GM23338 (cell line): ENCODE measurements at regions not wholly inside any gene's neighbourhood (a gene's known extent, or its start where the extent isn't known, plus 50 kb on each side); places are given as distances from the start of the nearest gene placed in this dataset.

Experiments used
- ATAC-seq: fragments of 200-7000 bp; cut with Tn5 transposase; 3 replicates; pipeline ENCODE4 v1.9.1; 2020
- DNase-seq: peaks from one replicate; pipeline ENCODE4 v3.0.0-alpha.2; 2015; ENCODE audit warnings: low spot score
- H2AFZ ChIP-seq: fragments of 200-600 bp; sonication (generic); 2 replicates; pipeline ENCODE4 v1.8.0; 2016; ENCODE audit warnings: antibody characterized with exemption, mild to moderate bottlenecking, moderate library complexity
- H3F3A ChIP-seq: fragments of 200-600 bp; sonication (generic); replicated peaks from 2 replicates; pipeline ENCODE4 v1.8.0; 2017; ENCODE audit warnings: antibody characterized with exemption, mixed run types, low read depth
- H3K27ac ChIP-seq: fragments of 200-600 bp; sonication (generic); 2 replicates; pipeline ENCODE4 v1.6.1; 2016; ENCODE audit warnings: low read depth
- H3K27me3 ChIP-seq: fragments of 200-600 bp; sonication (generic); 2 replicates; pipeline ENCODE4 v1.8.0; 2016; ENCODE audit warnings: mild to moderate bottlenecking, mixed run types, moderate library complexity; ENCODE audit not compliant: insufficient read depth
- H3K36me3 ChIP-seq: fragments of 200-600 bp; sonication (generic); 2 replicates; pipeline ENCODE4 v1.8.0; 2016; ENCODE audit warnings: mild to moderate bottlenecking; ENCODE audit not compliant: insufficient read depth
- H3K4me1 ChIP-seq: fragments of 200-600 bp; sonication (generic); 2 replicates; pipeline ENCODE4 v1.8.0; 2016; ENCODE audit warnings: mild to moderate bottlenecking, moderate library complexity; ENCODE audit not compliant: insufficient read depth
- H3K4me2 ChIP-seq: fragments of 200-600 bp; sonication (generic); 2 replicates; pipeline ENCODE4 v1.7.1; 2017; ENCODE audit warnings: mixed run types
- H3K4me3 ChIP-seq: fragments of 200-600 bp; sonication (generic); 2 replicates; pipeline ENCODE4 v1.6.1; 2016; ENCODE audit warnings: mixed run types
- H3K79me2 ChIP-seq: fragments of 200-600 bp; sonication (generic); replicated peaks from 2 replicates; pipeline ENCODE4 v1.8.0; 2017; ENCODE audit warnings: mild to moderate bottlenecking; ENCODE audit not compliant: insufficient read depth
- H3K9me2 ChIP-seq: fragments of 200-600 bp; sonication (generic); 2 replicates; pipeline ENCODE4 v1.8.0; 2017; ENCODE audit not compliant: insufficient read depth
- H4K20me1 ChIP-seq: fragments of 200-600 bp; sonication (generic); replicated peaks from 2 replicates; pipeline ENCODE4 v1.8.0; 2017; ENCODE audit warnings: mild to moderate bottlenecking; ENCODE audit not compliant: insufficient read depth
- H3K27ac Mint-ChIP-seq: 2 replicates; pipeline ENCODE4 v1.8.0; 2020; ENCODE audit warnings: inconsistent platforms, mild to moderate bottlenecking, moderate library complexity, mixed read lengths
- H3K27me3 Mint-ChIP-seq: 3 replicates; pipeline ENCODE4 v1.8.0; 2022; ENCODE audit warnings: low read depth, mild to moderate bottlenecking, moderate library complexity, mixed read lengths, inconsistent platforms; ENCODE audit not compliant: insufficient read depth, poor library complexity
- H3K36me3 Mint-ChIP-seq: 3 replicates; pipeline ENCODE4 v1.8.0; 2021; ENCODE audit warnings: low read depth, mild to moderate bottlenecking, inconsistent platforms, moderate library complexity, mixed read lengths
- H3K4me1 Mint-ChIP-seq: 3 replicates; pipeline ENCODE4 v1.8.0; 2020; ENCODE audit warnings: mild to moderate bottlenecking, inconsistent platforms, mixed read lengths
- H3K4me3 Mint-ChIP-seq: 3 replicates; pipeline ENCODE4 v1.8.0; 2021; ENCODE audit warnings: moderate library complexity, mild to moderate bottlenecking, inconsistent platforms, mixed read lengths
- H3K9me3 Mint-ChIP-seq: 3 replicates; pipeline ENCODE4 v1.8.0; 2020; ENCODE audit warnings: moderate library complexity, mild to moderate bottlenecking, inconsistent platforms, mixed read lengths
- CREB1 ChIP-seq: fragments of 250-450 bp; sonication (Bioruptor Pico); IDR thresholded peaks from 2 replicates; pipeline ENCODE4 v1.5.0; 2020; ENCODE audit warnings: low read depth, mild to moderate bottlenecking, moderate library complexity
- EZH2 ChIP-seq: fragments of 200-600 bp; sonication (generic); IDR thresholded peaks from one replicate; pipeline ENCODE4 v1.8.0; 2017; ENCODE audit warnings: antibody characterized with exemption, mild to moderate bottlenecking, low read depth; ENCODE audit not compliant: unreplicated experiment
- EZH2phosphoT487 ChIP-seq: fragments of 200-600 bp; sonication (generic); IDR thresholded peaks from one replicate; pipeline ENCODE4 v1.8.1; 2018; ENCODE audit warnings: antibody characterized with exemption; ENCODE audit not compliant: unreplicated experiment
- NANOG ChIP-seq: IDR thresholded peaks from 2 replicates; pipeline ENCODE4 v1.6.1; 2016; ENCODE audit warnings: antibody characterized with exemption, borderline replicate concordance
- POLR2AphosphoS5 ChIP-seq: IDR thresholded peaks from 2 replicates; pipeline ENCODE4 v1.6.1; 2016; ENCODE audit warnings: antibody characterized with exemption, low read depth
- STAT1 ChIP-seq: IDR thresholded peaks from one replicate; pipeline ENCODE4 v1.6.1; 2016; ENCODE audit warnings: antibody characterized with exemption; ENCODE audit not compliant: unreplicated experiment
- ZNF114 ChIP-seq: fragments of 250-450 bp; sonication (Bioruptor Pico); IDR thresholded peaks from 2 replicates; pipeline ENCODE4 v1.5.0; 2020; ENCODE audit warnings: mild to moderate bottlenecking, moderate library complexity
- ZNF331 ChIP-seq: fragments of 250-450 bp; sonication (Bioruptor Pico); IDR thresholded peaks from 2 replicates; pipeline ENCODE4 v1.5.0; 2020; ENCODE audit warnings: low read depth, mild to moderate bottlenecking, moderate library complexity
- TF ChIP-seq, protein P1 (sequence below): IDR thresholded peaks from 2 replicates; pipeline ENCODE4 v1.6.1; 2016; ENCODE audit warnings: antibody characterized with exemption
- TF ChIP-seq, protein P2 (sequence below), 2 experiments: fragments of 200-600 bp in 1 of 2; sonication (generic) in 1 of 2; conservative IDR thresholded peaks; 2 replicates each; pipeline versions ENCODE4 v1.5.1 to v1.6.1; 2016 to 2017; ENCODE audit warnings: antibody characterized with exemption in 2 of 2, low read depth in 2 of 2, mild to moderate bottlenecking in 2 of 2, moderate library complexity in 1 of 2
- TF ChIP-seq, protein P3 (sequence below): IDR thresholded peaks from one replicate; pipeline ENCODE4 v1.6.1; 2018; ENCODE audit warnings: antibody characterized with exemption; ENCODE audit not compliant: unreplicated experiment
- TF ChIP-seq, protein P4 (sequence below): fragments of 250-450 bp; sonication (Bioruptor Pico); IDR thresholded peaks from 2 replicates; pipeline ENCODE4 v1.5.0; 2020; ENCODE audit warnings: mild to moderate bottlenecking, moderate library complexity

DNA sequence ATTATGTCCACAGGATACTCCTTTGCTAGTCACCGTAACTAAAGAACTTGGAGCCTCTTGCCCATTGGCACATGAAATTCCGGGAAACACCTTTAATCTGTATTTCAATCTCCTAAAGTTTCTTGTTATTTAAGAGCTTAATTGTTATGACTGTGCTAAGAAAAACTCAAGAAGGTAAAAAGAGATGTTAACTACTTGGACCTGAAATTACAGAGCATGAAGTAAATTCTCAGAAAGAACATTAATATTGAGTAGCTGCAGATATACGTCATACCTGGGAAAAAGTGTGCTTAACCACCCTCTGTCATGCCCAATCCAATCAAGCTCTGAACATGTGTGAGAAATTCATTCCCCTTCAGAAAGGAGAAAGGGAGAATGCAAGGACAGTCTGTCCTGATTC, 394.9 kb upstream of the PTGER4 start (continued):
- TF ChIP-seq, protein P1, sequence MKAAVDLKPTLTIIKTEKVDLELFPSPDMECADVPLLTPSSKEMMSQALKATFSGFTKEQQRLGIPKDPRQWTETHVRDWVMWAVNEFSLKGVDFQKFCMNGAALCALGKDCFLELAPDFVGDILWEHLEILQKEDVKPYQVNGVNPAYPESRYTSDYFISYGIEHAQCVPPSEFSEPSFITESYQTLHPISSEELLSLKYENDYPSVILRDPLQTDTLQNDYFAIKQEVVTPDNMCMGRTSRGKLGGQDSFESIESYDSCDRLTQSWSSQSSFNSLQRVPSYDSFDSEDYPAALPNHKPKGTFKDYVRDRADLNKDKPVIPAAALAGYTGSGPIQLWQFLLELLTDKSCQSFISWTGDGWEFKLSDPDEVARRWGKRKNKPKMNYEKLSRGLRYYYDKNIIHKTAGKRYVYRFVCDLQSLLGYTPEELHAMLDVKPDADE = no peak
- TF ChIP-seq EZH2phosphoT487 = no peak
- TF ChIP-seq, protein P2, sequence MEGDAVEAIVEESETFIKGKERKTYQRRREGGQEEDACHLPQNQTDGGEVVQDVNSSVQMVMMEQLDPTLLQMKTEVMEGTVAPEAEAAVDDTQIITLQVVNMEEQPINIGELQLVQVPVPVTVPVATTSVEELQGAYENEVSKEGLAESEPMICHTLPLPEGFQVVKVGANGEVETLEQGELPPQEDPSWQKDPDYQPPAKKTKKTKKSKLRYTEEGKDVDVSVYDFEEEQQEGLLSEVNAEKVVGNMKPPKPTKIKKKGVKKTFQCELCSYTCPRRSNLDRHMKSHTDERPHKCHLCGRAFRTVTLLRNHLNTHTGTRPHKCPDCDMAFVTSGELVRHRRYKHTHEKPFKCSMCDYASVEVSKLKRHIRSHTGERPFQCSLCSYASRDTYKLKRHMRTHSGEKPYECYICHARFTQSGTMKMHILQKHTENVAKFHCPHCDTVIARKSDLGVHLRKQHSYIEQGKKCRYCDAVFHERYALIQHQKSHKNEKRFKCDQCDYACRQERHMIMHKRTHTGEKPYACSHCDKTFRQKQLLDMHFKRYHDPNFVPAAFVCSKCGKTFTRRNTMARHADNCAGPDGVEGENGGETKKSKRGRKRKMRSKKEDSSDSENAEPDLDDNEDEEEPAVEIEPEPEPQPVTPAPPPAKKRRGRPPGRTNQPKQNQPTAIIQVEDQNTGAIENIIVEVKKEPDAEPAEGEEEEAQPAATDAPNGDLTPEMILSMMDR (conservative IDR thresholded peaks at IDR 0.05; ENCODE audit: low read depth in 2 of 2) = no peak

DNA sequence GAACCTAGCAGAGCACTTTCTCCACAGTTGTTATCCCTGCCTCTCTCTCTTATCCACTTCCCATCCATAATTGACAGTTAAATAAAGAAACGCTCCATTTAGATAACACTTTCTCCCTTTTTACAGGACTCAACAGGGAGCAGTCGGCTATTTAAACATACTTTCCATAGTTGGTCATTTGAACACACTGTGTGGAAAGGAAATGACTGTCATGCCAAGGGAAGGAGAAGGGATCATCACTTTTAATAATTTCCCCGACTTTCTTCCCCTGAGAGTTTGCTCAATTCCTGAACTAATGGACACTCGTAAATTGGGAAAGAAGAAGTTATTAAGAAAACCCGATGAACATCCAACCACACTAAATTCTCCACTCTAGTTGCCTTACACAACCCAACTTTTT, 400.8 kb upstream of the PTGER4 start:
- no peaks in the 10 kb centered on the region for H3K9me3 Mint-ChIP-seq
- Histone ChIP-seq H3K79me2 (no peaks in the 10 kb centered on the region), H3F3A (no peaks in the 10 kb centered on the region), H3K27ac (no peak overlapping the region), H3K4me3 (no peak overlapping the region), H2AFZ (0 out of 2 replicates have a peak overlapping the region, but pooled peaks have one; percentile 28), H3K4me1 (no peaks in the 10 kb centered on the region), H3K9me2 (peaks cover 5% of the 10 kb centered on the region; the same call in 1 of the 2 replicates), H4K20me1 (no peaks in the 10 kb centered on the region), H3K4me2 (no peak overlapping the region), H3K27me3 (no peaks in the 10 kb centered on the region), H3K36me3 (no peaks in the 10 kb centered on the region)
- H3K27ac Mint-ChIP-seq = no peak overlapping the region
- no peaks in the 10 kb centered on the region for H3K27me3 Mint-ChIP-seq
- H3K36me3 Mint-ChIP-seq = no peaks in the 10 kb centered on the region
- H3K4me3 Mint-ChIP-seq = no peak overlapping the region
- no peaks in the 10 kb centered on the region for H3K4me1 Mint-ChIP-seq
- ATAC-seq = no peak
- DNase-seq = no peak
- TF ChIP-seq NANOG (no peak), ZNF114 (CRISPR knock-in tag) (no peak), CREB1 (CRISPR knock-in tag) (no peak), EZH2phosphoT487 (no peak), STAT1 (no peak), EZH2 (no peak), POLR2AphosphoS5 (no peak), ZNF331 (CRISPR knock-in tag) (no peak)
- TF ChIP-seq, protein P3, sequence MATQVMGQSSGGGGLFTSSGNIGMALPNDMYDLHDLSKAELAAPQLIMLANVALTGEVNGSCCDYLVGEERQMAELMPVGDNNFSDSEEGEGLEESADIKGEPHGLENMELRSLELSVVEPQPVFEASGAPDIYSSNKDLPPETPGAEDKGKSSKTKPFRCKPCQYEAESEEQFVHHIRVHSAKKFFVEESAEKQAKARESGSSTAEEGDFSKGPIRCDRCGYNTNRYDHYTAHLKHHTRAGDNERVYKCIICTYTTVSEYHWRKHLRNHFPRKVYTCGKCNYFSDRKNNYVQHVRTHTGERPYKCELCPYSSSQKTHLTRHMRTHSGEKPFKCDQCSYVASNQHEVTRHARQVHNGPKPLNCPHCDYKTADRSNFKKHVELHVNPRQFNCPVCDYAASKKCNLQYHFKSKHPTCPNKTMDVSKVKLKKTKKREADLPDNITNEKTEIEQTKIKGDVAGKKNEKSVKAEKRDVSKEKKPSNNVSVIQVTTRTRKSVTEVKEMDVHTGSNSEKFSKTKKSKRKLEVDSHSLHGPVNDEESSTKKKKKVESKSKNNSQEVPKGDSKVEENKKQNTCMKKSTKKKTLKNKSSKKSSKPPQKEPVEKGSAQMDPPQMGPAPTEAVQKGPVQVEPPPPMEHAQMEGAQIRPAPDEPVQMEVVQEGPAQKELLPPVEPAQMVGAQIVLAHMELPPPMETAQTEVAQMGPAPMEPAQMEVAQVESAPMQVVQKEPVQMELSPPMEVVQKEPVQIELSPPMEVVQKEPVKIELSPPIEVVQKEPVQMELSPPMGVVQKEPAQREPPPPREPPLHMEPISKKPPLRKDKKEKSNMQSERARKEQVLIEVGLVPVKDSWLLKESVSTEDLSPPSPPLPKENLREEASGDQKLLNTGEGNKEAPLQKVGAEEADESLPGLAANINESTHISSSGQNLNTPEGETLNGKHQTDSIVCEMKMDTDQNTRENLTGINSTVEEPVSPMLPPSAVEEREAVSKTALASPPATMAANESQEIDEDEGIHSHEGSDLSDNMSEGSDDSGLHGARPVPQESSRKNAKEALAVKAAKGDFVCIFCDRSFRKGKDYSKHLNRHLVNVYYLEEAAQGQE = no peak
- TF ChIP-seq, protein P4, sequence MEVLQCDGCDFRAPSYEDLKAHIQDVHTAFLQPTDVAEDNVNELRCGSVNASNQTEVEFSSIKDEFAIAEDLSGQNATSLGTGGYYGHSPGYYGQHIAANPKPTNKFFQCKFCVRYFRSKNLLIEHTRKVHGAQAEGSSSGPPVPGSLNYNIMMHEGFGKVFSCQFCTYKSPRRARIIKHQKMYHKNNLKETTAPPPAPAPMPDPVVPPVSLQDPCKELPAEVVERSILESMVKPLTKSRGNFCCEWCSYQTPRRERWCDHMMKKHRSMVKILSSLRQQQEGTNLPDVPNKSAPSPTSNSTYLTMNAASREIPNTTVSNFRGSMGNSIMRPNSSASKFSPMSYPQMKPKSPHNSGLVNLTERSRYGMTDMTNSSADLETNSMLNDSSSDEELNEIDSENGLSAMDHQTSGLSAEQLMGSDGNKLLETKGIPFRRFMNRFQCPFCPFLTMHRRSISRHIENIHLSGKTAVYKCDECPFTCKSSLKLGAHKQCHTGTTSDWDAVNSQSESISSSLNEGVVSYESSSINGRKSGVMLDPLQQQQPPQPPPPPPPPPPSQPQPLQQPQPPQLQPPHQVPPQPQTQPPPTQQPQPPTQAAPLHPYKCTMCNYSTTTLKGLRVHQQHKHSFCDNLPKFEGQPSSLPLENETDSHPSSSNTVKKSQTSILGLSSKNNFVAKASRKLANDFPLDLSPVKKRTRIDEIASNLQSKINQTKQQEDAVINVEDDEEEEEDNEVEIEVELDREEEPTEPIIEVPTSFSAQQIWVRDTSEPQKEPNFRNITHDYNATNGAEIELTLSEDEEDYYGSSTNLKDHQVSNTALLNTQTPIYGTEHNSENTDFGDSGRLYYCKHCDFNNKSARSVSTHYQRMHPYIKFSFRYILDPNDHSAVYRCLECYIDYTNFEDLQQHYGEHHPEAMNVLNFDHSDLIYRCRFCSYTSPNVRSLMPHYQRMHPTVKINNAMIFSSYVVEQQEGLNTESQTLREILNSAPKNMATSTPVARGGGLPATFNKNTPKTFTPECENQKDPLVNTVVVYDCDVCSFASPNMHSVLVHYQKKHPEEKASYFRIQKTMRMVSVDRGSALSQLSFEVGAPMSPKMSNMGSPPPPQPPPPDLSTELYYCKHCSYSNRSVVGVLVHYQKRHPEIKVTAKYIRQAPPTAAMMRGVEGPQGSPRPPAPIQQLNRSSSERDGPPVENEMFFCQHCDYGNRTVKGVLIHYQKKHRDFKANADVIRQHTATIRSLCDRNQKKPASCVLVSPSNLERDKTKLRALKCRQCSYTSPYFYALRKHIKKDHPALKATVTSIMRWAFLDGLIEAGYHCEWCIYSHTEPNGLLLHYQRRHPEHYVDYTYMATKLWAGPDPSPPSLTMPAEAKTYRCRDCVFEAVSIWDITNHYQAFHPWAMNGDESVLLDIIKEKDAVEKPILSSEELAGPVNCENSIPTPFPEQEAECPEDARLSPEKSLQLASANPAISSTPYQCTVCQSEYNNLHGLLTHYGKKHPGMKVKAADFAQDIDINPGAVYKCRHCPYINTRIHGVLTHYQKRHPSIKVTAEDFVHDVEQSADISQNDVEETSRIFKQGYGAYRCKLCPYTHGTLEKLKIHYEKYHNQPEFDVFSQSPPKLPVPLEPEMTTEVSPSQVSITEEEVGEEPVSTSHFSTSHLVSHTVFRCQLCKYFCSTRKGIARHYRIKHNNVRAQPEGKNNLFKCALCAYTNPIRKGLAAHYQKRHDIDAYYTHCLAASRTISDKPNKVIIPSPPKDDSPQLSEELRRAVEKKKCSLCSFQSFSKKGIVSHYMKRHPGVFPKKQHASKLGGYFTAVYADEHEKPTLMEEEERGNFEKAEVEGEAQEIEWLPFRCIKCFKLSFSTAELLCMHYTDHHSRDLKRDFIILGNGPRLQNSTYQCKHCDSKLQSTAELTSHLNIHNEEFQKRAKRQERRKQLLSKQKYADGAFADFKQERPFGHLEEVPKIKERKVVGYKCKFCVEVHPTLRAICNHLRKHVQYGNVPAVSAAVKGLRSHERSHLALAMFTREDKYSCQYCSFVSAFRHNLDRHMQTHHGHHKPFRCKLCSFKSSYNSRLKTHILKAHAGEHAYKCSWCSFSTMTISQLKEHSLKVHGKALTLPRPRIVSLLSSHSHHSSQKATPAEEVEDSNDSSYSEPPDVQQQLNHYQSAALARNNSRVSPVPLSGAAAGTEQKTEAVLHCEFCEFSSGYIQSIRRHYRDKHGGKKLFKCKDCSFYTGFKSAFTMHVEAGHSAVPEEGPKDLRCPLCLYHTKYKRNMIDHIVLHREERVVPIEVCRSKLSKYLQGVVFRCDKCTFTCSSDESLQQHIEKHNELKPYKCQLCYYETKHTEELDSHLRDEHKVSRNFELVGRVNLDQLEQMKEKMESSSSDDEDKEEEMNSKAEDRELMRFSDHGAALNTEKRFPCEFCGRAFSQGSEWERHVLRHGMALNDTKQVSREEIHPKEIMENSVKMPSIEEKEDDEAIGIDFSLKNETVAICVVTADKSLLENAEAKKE (CRISPR knock-in tag) = no peak
